Adipocyte (in vitro differentiated cells): ENCODE measurements at regions not wholly inside any gene's neighbourhood (a gene's known extent, or its start where the extent isn't known, plus 50 kb on each side); places are given as distances from the start of the nearest gene placed in this dataset.
A peak's percentile ranks its signal among the peaks of the same experiment; 100 is the strongest.
"Not testable (repeated sequence)": the region's sequence is repeated elsewhere in the genome, so short reads cannot be mapped to it uniquely, and the experiment has no call there.

Experiments
- DNase-seq: peaks from one replicate; pipeline ENCODE4 v3.0.0-alpha.2; 2015; ENCODE audit warnings: low read depth
- H3K27me3 ChIP-seq: replicated peaks from 2 replicates; pipeline ENCODE4 v1.7.0; 2013; ENCODE audit warnings: mild to moderate bottlenecking, low read length, moderate library complexity; ENCODE audit not compliant: control insufficient read depth, insufficient read depth
- H3K36me3 ChIP-seq: 2 replicates; pipeline ENCODE4 v1.7.0; 2013; ENCODE audit warnings: low read length, mild to moderate bottlenecking, moderate library complexity; ENCODE audit not compliant: control insufficient read depth, insufficient read depth, severe bottlenecking
- H3K4me1 ChIP-seq: 2 replicates; pipeline ENCODE4 v1.7.0; 2013; ENCODE audit warnings: mild to moderate bottlenecking, low read length, moderate library complexity; ENCODE audit not compliant: control insufficient read depth, insufficient read depth
- H3K4me3 ChIP-seq: 2 replicates; pipeline ENCODE4 v1.7.0; 2013; ENCODE audit warnings: mild to moderate bottlenecking, low read length, moderate library complexity
- H3K9ac ChIP-seq: 2 replicates; pipeline ENCODE4 v1.7.0; 2013; ENCODE audit warnings: mild to moderate bottlenecking, low read length, moderate library complexity
- H3K9me3 ChIP-seq: 2 replicates; pipeline ENCODE4 v1.7.0; 2013; ENCODE audit warnings: mild to moderate bottlenecking, low read length, moderate library complexity; ENCODE audit not compliant: control insufficient read depth

- no peak overlapping the region for H3K9ac ChIP-seq
- H3K27me3 ChIP-seq: no peaks in the 10 kb centered on the region
- DNase-seq: no peak
- H3K36me3 ChIP-seq: no peaks in the 10 kb centered on the region
- no peak overlapping the region for H3K4me3 ChIP-seq
- peaks cover 4% of the 10 kb centered on the region for H3K4me1 ChIP-seq
- no peaks in the 10 kb centered on the region for H3K9me3 ChIP-seq
Observed at GRCh38 chr14:103186909-103187586, 63.8 kb downstream of the TNFAIP2 start.

- H3K4me1 ChIP-seq: peaks cover 8% of the 10 kb centered on the region
- H3K9ac ChIP-seq: no peak overlapping the region
- H3K27me3 ChIP-seq: no peaks in the 10 kb centered on the region
- DNase-seq: no peak
- H3K4me3 ChIP-seq: no peak overlapping the region
- no peaks in the 10 kb centered on the region for H3K36me3 ChIP-seq
- H3K9me3 ChIP-seq: no peaks in the 10 kb centered on the region
Observed at GRCh38 chr14:103187911-103188310, 64.7 kb downstream of the TNFAIP2 start.

- peak overlapping the region; percentile 72 for H3K4me3 ChIP-seq
- DNase-seq: peak; percentile 22
- peak overlapping the region; percentile 46 for H3K9ac ChIP-seq
- H3K4me1 ChIP-seq: peaks cover 8% of the 10 kb centered on the region
- H3K36me3 ChIP-seq: no peaks in the 10 kb centered on the region
- H3K9me3 ChIP-seq: no peaks in the 10 kb centered on the region
- no peaks in the 10 kb centered on the region for H3K27me3 ChIP-seq
Observed at GRCh38 chr14:103188810-103189480, 65.7 kb downstream of the TNFAIP2 start.

- H3K9me3 ChIP-seq: no peaks in the 10 kb centered on the region
- peaks cover 12% of the 10 kb centered on the region for H3K4me1 ChIP-seq
- no peaks in the 10 kb centered on the region for H3K36me3 ChIP-seq
- no peaks in the 10 kb centered on the region for H3K27me3 ChIP-seq
- no peak overlapping the region for H3K4me3 ChIP-seq
- H3K9ac ChIP-seq: no peak overlapping the region
- DNase-seq: no peak
Observed at GRCh38 chr14:103189481-103190470, 66.5 kb downstream of the TNFAIP2 start.

- DNase-seq: no peak
- no peaks in the 10 kb centered on the region for H3K36me3 ChIP-seq
Observed at GRCh38 chr14:103190741-103191140, 67.5 kb downstream of the TNFAIP2 start.

GRCh38 chr14:103191844-103192243 lies 68.6 kb downstream of the TNFAIP2 start:
- Histone ChIP-seq H3K9ac (no peak overlapping the region), H3K4me3 (no peak overlapping the region), H3K27me3 (no peaks in the 10 kb centered on the region), H3K36me3 (no peaks in the 10 kb centered on the region), H3K4me1 (peaks cover 12% of the 10 kb centered on the region), H3K9me3 (no peaks in the 10 kb centered on the region)
- no peak for DNase-seq

More at GRCh38 chr14:103190741-103191140, 67.5 kb downstream of the TNFAIP2 start:
- Histone ChIP-seq H3K9me3 (no peaks in the 10 kb centered on the region), H3K27me3 (no peaks in the 10 kb centered on the region), H3K9ac (no peak overlapping the region), H3K4me1 (peaks cover 12% of the 10 kb centered on the region), H3K4me3 (no peak overlapping the region)

GRCh38 chr14:103192246-103192840 lies 69.1 kb downstream of the TNFAIP2 start:
- no peak for DNase-seq

GRCh38 chr14:103192861-103193260 lies 69.6 kb downstream of the TNFAIP2 start:
- not testable (repeated sequence) for H3K27me3 ChIP-seq, H3K4me3 ChIP-seq, DNase-seq, H3K9ac ChIP-seq, H3K9me3 ChIP-seq, H3K36me3 ChIP-seq
- peaks cover 12% of the 10 kb centered on the region for H3K4me1 ChIP-seq

More at GRCh38 chr14:103192246-103192840, 69.1 kb downstream of the TNFAIP2 start:
- Histone ChIP-seq H3K4me3 (no peak overlapping the region), H3K36me3 (no peaks in the 10 kb centered on the region), H3K9ac (no peak overlapping the region), H3K4me1 (peaks cover 12% of the 10 kb centered on the region), H3K27me3 (no peaks in the 10 kb centered on the region), H3K9me3 (no peaks in the 10 kb centered on the region)

GRCh38 chr14:103193491-103193890 lies 70.2 kb downstream of the TNFAIP2 start:
- not testable (repeated sequence) for H3K36me3 ChIP-seq, H3K4me3 ChIP-seq, H3K9me3 ChIP-seq, H3K27me3 ChIP-seq, DNase-seq, H3K9ac ChIP-seq
- peaks cover 18% of the 10 kb centered on the region for H3K4me1 ChIP-seq

GRCh38 chr14:103194256-103195045 lies 71.2 kb downstream of the TNFAIP2 start:
- Histone ChIP-seq H3K4me1 (peaks cover 23% of the 10 kb centered on the region), H3K27me3 (no peaks in the 10 kb centered on the region), H3K36me3 (no peaks in the 10 kb centered on the region), H3K9ac (no peak overlapping the region), H3K9me3 (no peaks in the 10 kb centered on the region), H3K4me3 (no peak overlapping the region)
- DNase-seq: peak; percentile 92
